Neural progenitor cell (in vitro differentiated cells): ENCODE measurements at regions not wholly inside any gene's neighbourhood (a gene's known extent, or its start where the extent isn't known, plus 50 kb on each side); places are given as distances from the start of the nearest gene placed in this dataset.
"Not testable (repeated sequence)": the region's sequence is repeated elsewhere in the genome, so short reads cannot be mapped to it uniquely, and the experiment has no call there.

ENCODE experiments used
- CTCF ChIP-seq: fragments of 200-600 bp; sonication (generic); IDR thresholded peaks from 2 replicates; pipeline ENCODE4 v1.5.1; 2017; ENCODE audit warnings: antibody characterized with exemption, mild to moderate bottlenecking
- EZH2 ChIP-seq: fragments of 200-600 bp; sonication (generic); IDR thresholded peaks from 2 replicates; pipeline ENCODE4 v1.6.1; 2017; ENCODE audit warnings: antibody characterized with exemption, mild to moderate bottlenecking, moderate library complexity
- EZH2phosphoT487 ChIP-seq: fragments of 200-600 bp; sonication (generic); IDR thresholded peaks from 2 replicates; pipeline ENCODE4 v1.6.1; 2017; ENCODE audit warnings: antibody characterized with exemption

GRCh38 chr2:144969564-144969963 is 449.6 kb upstream of the ZEB2 start:
- not testable (repeated sequence) for TF ChIP-seq CTCF, EZH2, EZH2phosphoT487
